B cell (primary cell): ENCODE measurements at regions not wholly inside any gene's neighbourhood (a gene's known extent, or its start where the extent isn't known, plus 50 kb on each side); places are given as distances from the start of the nearest gene placed in this dataset.

Source experiments
- EZH2 ChIP-seq: IDR thresholded peaks from 2 replicates; pipeline ENCODE4 v1.6.1; 2012; ENCODE audit warnings: borderline replicate concordance, low read depth, mild to moderate bottlenecking, moderate library complexity, low read length; ENCODE audit not compliant: insufficient read depth, poor library complexity, severe bottlenecking
- TF ChIP-seq, protein P1 (sequence below): fragments of 200-600 bp; IDR thresholded peaks from one replicate; pipeline ENCODE4 v1.8.0; 2022; ENCODE audit warnings: antibody characterized with exemption, mild to moderate bottlenecking

DNA sequence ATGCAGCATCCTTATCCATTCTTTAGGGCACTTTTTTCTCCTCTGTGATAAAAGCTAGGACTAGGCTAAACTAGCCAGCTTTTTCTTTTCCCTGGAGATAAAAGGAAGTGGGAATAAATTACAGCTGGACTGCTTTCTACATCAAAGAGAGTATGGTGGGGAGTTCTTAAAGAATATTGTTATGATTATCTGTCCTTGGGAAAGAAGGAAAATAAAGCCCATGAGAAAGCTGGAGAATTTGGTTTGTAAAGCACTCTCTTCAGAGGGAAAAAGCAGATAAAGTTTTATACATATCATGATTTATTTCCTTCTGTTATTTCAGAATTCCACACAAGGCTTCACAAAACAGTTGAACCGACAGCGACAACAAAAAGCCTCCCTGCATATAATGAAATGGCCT lies 923.0 kb downstream of the DIPK2A start:
- no peak for TF ChIP-seq EZH2
- TF ChIP-seq, protein P1, sequence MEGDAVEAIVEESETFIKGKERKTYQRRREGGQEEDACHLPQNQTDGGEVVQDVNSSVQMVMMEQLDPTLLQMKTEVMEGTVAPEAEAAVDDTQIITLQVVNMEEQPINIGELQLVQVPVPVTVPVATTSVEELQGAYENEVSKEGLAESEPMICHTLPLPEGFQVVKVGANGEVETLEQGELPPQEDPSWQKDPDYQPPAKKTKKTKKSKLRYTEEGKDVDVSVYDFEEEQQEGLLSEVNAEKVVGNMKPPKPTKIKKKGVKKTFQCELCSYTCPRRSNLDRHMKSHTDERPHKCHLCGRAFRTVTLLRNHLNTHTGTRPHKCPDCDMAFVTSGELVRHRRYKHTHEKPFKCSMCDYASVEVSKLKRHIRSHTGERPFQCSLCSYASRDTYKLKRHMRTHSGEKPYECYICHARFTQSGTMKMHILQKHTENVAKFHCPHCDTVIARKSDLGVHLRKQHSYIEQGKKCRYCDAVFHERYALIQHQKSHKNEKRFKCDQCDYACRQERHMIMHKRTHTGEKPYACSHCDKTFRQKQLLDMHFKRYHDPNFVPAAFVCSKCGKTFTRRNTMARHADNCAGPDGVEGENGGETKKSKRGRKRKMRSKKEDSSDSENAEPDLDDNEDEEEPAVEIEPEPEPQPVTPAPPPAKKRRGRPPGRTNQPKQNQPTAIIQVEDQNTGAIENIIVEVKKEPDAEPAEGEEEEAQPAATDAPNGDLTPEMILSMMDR = no peak
